GM12801 (cell line): ENCODE measurements at regions not wholly inside any gene's neighbourhood (a gene's known extent, or its start where the extent isn't known, plus 50 kb on each side); places are given as distances from the start of the nearest gene placed in this dataset.

Source experiments
- TF ChIP-seq, protein P1 (sequence below): IDR thresholded peaks from one replicate; pipeline ENCODE4 v1.5.1; 2011; ENCODE audit warnings: control low read depth; ENCODE audit not compliant: insufficient read length; ENCODE audit errors: extremely low read depth

DNA sequence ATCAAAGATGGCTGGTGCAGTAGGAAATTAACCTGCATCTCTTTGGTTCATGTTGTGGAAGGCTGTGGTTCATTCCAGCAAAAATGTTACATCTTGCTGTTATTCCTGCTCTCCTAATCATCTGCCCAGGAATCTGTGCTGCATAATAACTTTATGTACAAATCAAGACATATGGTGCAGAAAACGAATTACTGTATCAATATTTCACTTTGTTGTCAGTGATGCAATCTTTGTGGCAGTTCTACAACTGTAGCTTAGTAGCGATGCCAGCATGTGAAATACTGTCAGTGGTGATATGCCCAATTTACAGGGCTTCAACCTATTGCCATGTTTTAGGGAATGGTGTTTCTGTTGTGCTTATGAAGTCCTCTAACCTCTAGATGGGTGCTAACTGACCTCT lies 1114.7 kb downstream of the SOCS6 start:
- TF ChIP-seq, protein P1, sequence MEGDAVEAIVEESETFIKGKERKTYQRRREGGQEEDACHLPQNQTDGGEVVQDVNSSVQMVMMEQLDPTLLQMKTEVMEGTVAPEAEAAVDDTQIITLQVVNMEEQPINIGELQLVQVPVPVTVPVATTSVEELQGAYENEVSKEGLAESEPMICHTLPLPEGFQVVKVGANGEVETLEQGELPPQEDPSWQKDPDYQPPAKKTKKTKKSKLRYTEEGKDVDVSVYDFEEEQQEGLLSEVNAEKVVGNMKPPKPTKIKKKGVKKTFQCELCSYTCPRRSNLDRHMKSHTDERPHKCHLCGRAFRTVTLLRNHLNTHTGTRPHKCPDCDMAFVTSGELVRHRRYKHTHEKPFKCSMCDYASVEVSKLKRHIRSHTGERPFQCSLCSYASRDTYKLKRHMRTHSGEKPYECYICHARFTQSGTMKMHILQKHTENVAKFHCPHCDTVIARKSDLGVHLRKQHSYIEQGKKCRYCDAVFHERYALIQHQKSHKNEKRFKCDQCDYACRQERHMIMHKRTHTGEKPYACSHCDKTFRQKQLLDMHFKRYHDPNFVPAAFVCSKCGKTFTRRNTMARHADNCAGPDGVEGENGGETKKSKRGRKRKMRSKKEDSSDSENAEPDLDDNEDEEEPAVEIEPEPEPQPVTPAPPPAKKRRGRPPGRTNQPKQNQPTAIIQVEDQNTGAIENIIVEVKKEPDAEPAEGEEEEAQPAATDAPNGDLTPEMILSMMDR = no peak

DNA sequence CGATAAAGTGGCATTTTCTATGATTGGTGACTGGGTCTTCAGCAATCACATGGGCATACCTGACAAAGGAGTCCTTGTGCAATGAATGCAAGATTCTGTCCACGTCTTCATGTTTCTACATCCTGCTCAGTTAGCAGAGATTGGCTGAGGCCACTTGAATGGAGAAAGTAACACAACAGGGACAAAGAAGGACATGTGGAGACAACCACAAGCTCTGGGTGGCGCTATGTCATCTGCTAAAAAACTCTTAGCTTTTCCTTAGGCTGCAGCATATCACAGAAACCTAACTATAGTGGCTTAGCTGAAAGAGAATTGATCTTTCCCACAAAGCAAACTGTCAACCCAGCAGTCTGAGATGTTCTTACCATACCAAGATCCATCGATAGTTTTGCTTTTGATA lies 1109.7 kb downstream of the SOCS6 start:
- TF ChIP-seq, protein P1 = no peak

DNA sequence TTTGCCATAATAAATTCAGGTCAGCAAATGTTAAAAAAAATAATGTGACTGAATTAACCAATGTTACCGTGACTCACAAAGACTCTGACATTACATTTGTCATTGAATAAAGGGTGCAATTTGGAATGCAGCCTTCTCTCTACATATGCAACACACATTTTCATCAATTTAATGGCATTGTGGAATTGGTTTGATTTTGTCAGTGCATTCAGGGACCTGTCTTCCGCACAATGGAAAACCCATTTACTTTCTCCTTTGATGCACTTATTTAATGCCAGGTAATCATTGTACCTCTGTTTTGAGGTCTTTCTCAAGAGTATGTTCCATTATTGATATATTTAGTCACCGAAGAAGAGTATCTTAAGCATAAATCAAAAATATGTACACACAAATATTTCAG lies 1099.3 kb downstream of the SOCS6 start:
- TF ChIP-seq, protein P1 = no peak

DNA sequence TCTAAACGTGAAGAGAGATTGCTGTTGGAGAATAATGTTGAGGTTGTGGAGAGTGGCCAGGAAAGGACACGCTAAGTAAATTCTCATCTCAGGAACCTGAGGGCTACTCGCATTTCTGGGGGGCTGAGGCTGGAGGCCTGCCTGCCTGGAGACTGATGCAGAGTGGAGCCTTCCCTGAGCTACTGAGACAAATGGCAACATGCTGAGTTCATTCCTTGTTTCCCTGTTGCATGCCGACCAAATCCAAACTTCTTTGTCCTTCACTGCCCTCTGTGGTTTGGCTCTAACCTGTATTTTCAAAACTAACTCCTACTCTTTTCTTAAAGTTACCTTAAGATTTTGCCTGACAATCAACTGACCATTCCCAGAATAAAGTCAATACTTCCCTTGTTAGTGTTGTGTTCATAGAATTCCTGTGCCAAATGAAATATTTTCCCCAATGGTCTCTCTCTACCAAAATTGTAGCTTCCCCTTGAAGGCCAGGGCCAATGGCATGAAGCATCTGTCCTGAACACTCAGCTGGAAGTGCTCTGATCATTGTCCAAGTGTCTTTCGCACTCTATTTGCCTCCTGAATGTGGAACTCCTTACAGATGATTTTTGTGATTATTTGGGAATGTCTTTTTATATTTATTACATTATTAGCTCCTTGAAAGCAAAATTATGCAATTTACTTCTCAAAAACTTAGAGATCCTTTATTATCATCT lies 1085.6 kb downstream of the SOCS6 start:
- TF ChIP-seq, protein P1 = no peak

DNA sequence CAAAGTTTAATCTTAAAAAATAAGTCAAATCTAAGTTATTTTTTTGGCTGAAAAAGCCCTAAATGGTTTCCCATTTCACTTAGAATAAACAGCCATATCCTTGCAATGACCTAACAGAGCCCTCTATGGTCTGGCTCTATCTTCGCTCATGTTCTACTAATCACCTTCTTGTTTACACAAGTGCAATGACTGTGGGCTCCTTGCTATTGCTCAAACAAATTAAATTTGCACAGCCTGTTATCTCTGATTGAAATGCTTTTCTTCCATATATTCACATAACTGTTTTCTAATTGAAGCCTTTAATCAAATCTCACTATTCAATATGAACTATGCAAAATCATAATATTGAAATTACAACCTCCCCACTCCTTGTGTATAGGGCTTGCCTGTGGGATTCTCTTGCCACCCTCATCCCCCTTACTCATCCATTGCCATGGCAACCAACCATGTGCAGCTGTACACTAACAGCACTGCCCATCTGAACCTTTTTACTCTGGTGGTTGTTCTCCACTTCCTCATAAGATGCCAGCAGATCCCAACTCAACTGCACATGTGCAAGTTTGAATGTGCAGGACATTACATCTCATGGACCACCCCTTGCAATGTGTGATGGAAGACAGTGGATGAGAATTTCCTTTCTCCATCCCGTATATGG lies 1083.2 kb downstream of the SOCS6 start:
- TF ChIP-seq, protein P1 = no peak

DNA sequence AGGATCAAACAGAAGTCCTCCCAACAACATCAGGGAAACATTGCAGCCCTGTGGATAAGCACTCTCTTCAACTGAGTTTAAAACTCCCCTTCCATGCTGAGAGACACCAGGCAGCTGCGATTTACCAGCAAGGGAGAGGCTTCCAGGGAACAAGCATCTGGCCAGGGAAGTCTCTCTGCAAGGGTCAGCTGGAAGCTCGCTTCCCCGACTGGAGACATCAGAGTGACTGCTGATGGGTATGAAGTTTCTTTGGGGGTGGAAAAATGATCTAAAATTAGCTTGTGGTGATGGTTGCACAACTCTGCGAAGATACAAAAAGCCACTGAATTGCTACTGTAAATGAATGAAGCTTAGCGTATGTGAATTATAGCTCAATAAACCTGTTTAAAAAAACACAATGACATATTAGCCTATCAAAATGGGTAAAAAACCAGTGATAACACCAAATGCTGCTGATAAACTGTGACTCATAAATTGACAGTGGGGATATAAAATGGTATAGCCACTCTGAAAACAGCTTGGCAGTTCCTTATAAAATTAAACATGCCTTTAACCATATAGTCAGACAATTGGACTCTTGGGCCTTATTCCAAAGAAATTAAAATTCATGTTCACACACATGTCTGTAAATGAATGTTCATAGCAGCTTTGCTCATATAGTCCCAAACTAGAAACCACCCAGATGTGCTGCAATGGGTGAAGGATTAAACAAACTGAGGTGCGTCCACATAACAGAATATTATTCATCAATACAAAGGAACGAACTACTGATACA lies 1082.0 kb downstream of the SOCS6 start:
- TF ChIP-seq, protein P1 = no peak

DNA sequence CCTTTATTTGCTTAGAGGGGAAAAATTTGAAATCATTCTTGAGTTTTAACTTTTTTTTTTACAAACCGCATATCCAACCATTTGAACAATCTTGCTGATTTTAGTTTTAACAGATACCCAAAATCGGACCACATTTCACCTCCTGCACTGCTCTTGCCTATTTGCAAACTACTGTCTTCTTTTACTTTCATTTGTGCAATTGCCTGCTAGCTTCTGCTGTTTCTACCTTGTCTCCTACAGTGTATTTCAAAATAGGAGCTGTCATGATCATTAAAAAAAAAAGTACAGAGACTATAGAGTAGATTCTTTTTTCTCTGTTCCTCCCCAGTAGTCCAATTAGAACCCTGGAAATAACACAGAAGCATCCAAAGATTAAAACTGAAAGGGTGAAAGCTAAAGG lies 1081.2 kb downstream of the SOCS6 start:
- TF ChIP-seq, protein P1 = no peak
